Gastrocnemius medialis (tissue), 4 donors: ENCODE measurements at regions not wholly inside any gene's neighbourhood (a gene's known extent, or its start where the extent isn't known, plus 50 kb on each side); places are given as distances from the start of the nearest gene placed in this dataset.

ENCODE experiments used
- ATAC-seq, 2 donors: fragments of 150-250 bp; one replicate each; pipeline ENCODE4 v1.9.1; 2016
- DNase-seq, 2 donors: peaks; one replicate each; pipeline ENCODE4 v3.0.0-alpha.2; 2019
- H3K27ac ChIP-seq, 4 donors: fragments of 200-600 bp; sonication (generic); 1 replicate in 1 of 4; 2 replicates in 3 of 4; pipeline ENCODE4 v1.5.1; 2016 to 2018; ENCODE audit warnings: mild to moderate bottlenecking in 2 of 4, moderate library complexity in 1 of 4
- H3K27me3 ChIP-seq, 3 donors: fragments of 200-600 bp; sonication (generic) in 2 of 3; 1 replicate in 1 of 3; 2 replicates in 2 of 3; pipeline versions ENCODE4 v1.5.1 to v1.6.0; 2016 to 2019; ENCODE audit warnings: mild to moderate bottlenecking in 1 of 3, moderate library complexity in 1 of 3
- H3K36me3 ChIP-seq, 2 donors: fragments of 200-600 bp; sonication (generic) in 1 of 2; one replicate each; pipeline ENCODE4 v1.5.1; 2017 to 2018
- H3K4me1 ChIP-seq, 2 donors: fragments of 200-600 bp; sonication (generic) in 1 of 2; one replicate each; pipeline ENCODE4 v1.5.1; 2016 to 2017; ENCODE audit warnings: mild to moderate bottlenecking in 2 of 2
- H3K4me3 ChIP-seq, 4 donors: fragments of 200-600 bp; sonication (generic) in 3 of 4; 1 replicate in 1 of 4; 2 replicates in 3 of 4; pipeline ENCODE4 v1.5.1; 2016 to 2019; ENCODE audit warnings: mild to moderate bottlenecking in 2 of 4
- H3K9me3 ChIP-seq, 3 donors: fragments of 200-600 bp; sonication (generic) in 2 of 3; 1 replicate in 1 of 3; 2 replicates in 2 of 3; pipeline ENCODE4 v1.5.1; 2016 to 2019
- CTCF ChIP-seq, 5 experiments: fragments of 450-650 bp in 3 of 5; fragments of 200-600 bp in 2 of 5; sonication (generic) in 2 of 5; IDR thresholded peaks in 4 of 5; conservative IDR thresholded peaks in 1 of 5; 1 replicate in 4 of 5; 2 replicates in 1 of 5; pipeline ENCODE4 v1.5.1; 2016 to 2019; ENCODE audit warnings: antibody characterized with exemption in 5 of 5, mild to moderate bottlenecking in 3 of 5, moderate library complexity in 3 of 5
- POLR2A ChIP-seq, 2 donors: fragments of 450-650 bp; IDR thresholded peaks; one replicate each; pipeline ENCODE4 v1.6.1; 2017; ENCODE audit warnings: antibody characterized with exemption in 2 of 2, mild to moderate bottlenecking in 2 of 2, moderate library complexity in 2 of 2
- in situ Hi-C, 4 donors: fragments of 200-750 bp; cut with MboI; loops; one replicate each; pipeline versions ENCODE4 v1.15.0 to v1.8.0; 2017; ENCODE audit warnings: low sequenced_read_pairs in 4 of 4
- intact Hi-C: fragments of 100-400 bp; cut with DNase I; formaldehyde crosslinking; loops from one replicate; pipeline ENCODE4 v1.15.1; 2023; ENCODE audit warnings: low total_unique reads

- Histone ChIP-seq H3K4me3 (no peak overlapping the region), H3K9me3 (no peaks in the 10 kb centered on the region), H3K36me3 (no peaks in the 10 kb centered on the region), H3K27me3 (no peaks in the 10 kb centered on the region), H3K27ac (no peak overlapping the region), H3K4me1 (no peaks in the 10 kb centered on the region)
- in situ Hi-C loops = loop anchor here in 1 of 4 donors (25.0 kb wide), 1 partner anchor 398 kb away; no protein-coding TSS in a partner anchor
- intact Hi-C loops = no loop called here
- no peak for TF ChIP-seq POLR2A (IDR thresholded peaks at IDR 0.05)
- no peak for TF ChIP-seq CTCF (IDR thresholded peaks at IDR 0.05 in 4 of 5, conservative IDR thresholded peaks at IDR 0.05 in 1 of 5)
- ATAC-seq (no peak), DNase-seq (no peak)
Measured at GRCh38 chr10:21260506-21261149, 264.9 kb downstream of the SKIDA1 start.

- intact Hi-C loops (no loop called here), in situ Hi-C loops (loop anchor here in 1 of 4 donors (25.0 kb wide), 1 partner anchor 398 kb away; no protein-coding TSS in a partner anchor)
- no peak for ATAC-seq
- H3K4me3 ChIP-seq = no peak overlapping the region
- TF ChIP-seq POLR2A (IDR thresholded peaks at IDR 0.05) = no peak
- TF ChIP-seq CTCF (IDR thresholded peaks at IDR 0.05 in 4 of 5, conservative IDR thresholded peaks at IDR 0.05 in 1 of 5) = no peak
- no peaks in the 10 kb centered on the region for H3K27me3 ChIP-seq
- DNase-seq = no peak
- no peak overlapping the region for H3K27ac ChIP-seq
- H3K9me3 ChIP-seq = no peaks in the 10 kb centered on the region
- no peaks in the 10 kb centered on the region for H3K4me1 ChIP-seq
- H3K36me3 ChIP-seq = no peaks in the 10 kb centered on the region
Measured at GRCh38 chr10:21260066-21260465, 265.4 kb downstream of the SKIDA1 start.

- Histone ChIP-seq H3K27ac (no peak overlapping the region), H3K9me3 (no peaks in the 10 kb centered on the region), H3K27me3 (no peaks in the 10 kb centered on the region), H3K4me3 (no peak overlapping the region), H3K4me1 (no peaks in the 10 kb centered on the region), H3K36me3 (no peaks in the 10 kb centered on the region)
- ATAC-seq (no peak), DNase-seq (no peak)
- TF ChIP-seq CTCF (IDR thresholded peaks at IDR 0.05 in 4 of 5, conservative IDR thresholded peaks at IDR 0.05 in 1 of 5) (no peak), POLR2A (IDR thresholded peaks at IDR 0.05) (no peak)
- intact Hi-C loops (no loop called here), in situ Hi-C loops (loop anchor here in 1 of 4 donors (25.0 kb wide), 1 partner anchor 396 kb away; no protein-coding TSS in a partner anchor)
Measured at GRCh38 chr10:21257919-21258318, 267.6 kb downstream of the SKIDA1 start.

- H3K4me3 ChIP-seq = no peak overlapping the region
- H3K4me1 ChIP-seq = no peaks in the 10 kb centered on the region
- H3K9me3 ChIP-seq = no peaks in the 10 kb centered on the region
- no peak for TF ChIP-seq POLR2A (IDR thresholded peaks at IDR 0.05)
- no peak for TF ChIP-seq CTCF (IDR thresholded peaks at IDR 0.05 in 4 of 5, conservative IDR thresholded peaks at IDR 0.05 in 1 of 5)
- no peaks in the 10 kb centered on the region for H3K36me3 ChIP-seq
- intact Hi-C loops = no loop called here
- ATAC-seq = no peak
- H3K27ac ChIP-seq = no peak overlapping the region
- no peaks in the 10 kb centered on the region for H3K27me3 ChIP-seq
- DNase-seq = no peak
- in situ Hi-C loops = loop anchor here in 1 of 4 donors (25.0 kb wide), 1 partner anchor 395 kb away; no protein-coding TSS in a partner anchor
Measured at GRCh38 chr10:21257191-21257590, 268.3 kb downstream of the SKIDA1 start.
